ENCODE measurements at regions not wholly inside any gene's neighbourhood (a gene's known extent, or its start where the extent isn't known, plus 50 kb on each side); places are given as distances from the start of the nearest gene placed in this dataset.

GRCh38 chr10:20515654-20516053 is 381.5 kb downstream of the NEBL start:
- no peaks in the 10 kb centered on the region for H3K9me3 ChIP-seq
- TF ChIP-seq POLR2A (IDR thresholded peaks at IDR 0.05) = no peak
- TF ChIP-seq CTCF (IDR thresholded peaks at IDR 0.05) = no peak
- no peak overlapping the region for H3K27ac ChIP-seq
- ATAC-seq = no peak
- intact Hi-C loops (cut with DNase I) = no loop called here
- DNase-seq = no peak
- no peaks in the 10 kb centered on the region for H3K36me3 ChIP-seq
- WGBS (ENCODE audit: insufficient coverage, low coverage, low lambda C conversion rate, missing lambda C conversion rate) = 76% methylated on average over 3 of the region's 3 CpGs
- H3K27me3 ChIP-seq = no peaks in the 10 kb centered on the region
- H3K4me1 ChIP-seq = no peaks in the 10 kb centered on the region
- no peak overlapping the region for H3K4me3 ChIP-seq

- no peaks in the 10 kb centered on the region for H3K27me3 ChIP-seq
- ATAC-seq (no peak), DNase-seq (no peak)
- no peaks in the 10 kb centered on the region for H3K36me3 ChIP-seq
- H3K9me3 ChIP-seq = no peaks in the 10 kb centered on the region
- TF ChIP-seq CTCF (IDR thresholded peaks at IDR 0.05) = no peak
- TF ChIP-seq POLR2A (IDR thresholded peaks at IDR 0.05) = no peak
- WGBS (ENCODE audit: insufficient coverage, low coverage, low lambda C conversion rate, missing lambda C conversion rate) = 34% methylated on average over 8 of the region's 8 CpGs
- H3K4me3 ChIP-seq = no peak overlapping the region
- no peak overlapping the region for H3K27ac ChIP-seq
- intact Hi-C loops (cut with DNase I) = no loop called here
- no peaks in the 10 kb centered on the region for H3K4me1 ChIP-seq
Observed at GRCh38 chr10:20512631-20513030, 384.5 kb downstream of the NEBL start.

- ATAC-seq = no peak
- Histone ChIP-seq H3K36me3 (no peaks in the 10 kb centered on the region), H3K27ac (no peak overlapping the region), H3K4me3 (no peak overlapping the region), H3K27me3 (no peaks in the 10 kb centered on the region), H3K4me1 (no peaks in the 10 kb centered on the region), H3K9me3 (no peaks in the 10 kb centered on the region)
- intact Hi-C loops (cut with DNase I) = no loop called here
- DNase-seq = no peak
- TF ChIP-seq CTCF (IDR thresholded peaks at IDR 0.05) (no peak), POLR2A (IDR thresholded peaks at IDR 0.05) (no peak)
Observed at GRCh38 chr10:20508921-20509320, 388.2 kb downstream of the NEBL start.

- no peak for ATAC-seq
- Histone ChIP-seq H3K4me1 (no peaks in the 10 kb centered on the region), H3K4me3 (no peak overlapping the region), H3K36me3 (no peaks in the 10 kb centered on the region), H3K27ac (no peak overlapping the region), H3K9me3 (no peaks in the 10 kb centered on the region), H3K27me3 (no peaks in the 10 kb centered on the region)
- DNase-seq = no peak
- TF ChIP-seq POLR2A (IDR thresholded peaks at IDR 0.05) (no peak), CTCF (IDR thresholded peaks at IDR 0.05) (no peak)
- intact Hi-C loops (cut with DNase I) = no loop called here
- WGBS (ENCODE audit: insufficient coverage, low coverage, low lambda C conversion rate, missing lambda C conversion rate) = 43% methylated on average over 5 of the region's 5 CpGs
Observed at GRCh38 chr10:20502903-20503585, 394.1 kb downstream of the NEBL start.

GRCh38 chr10:20494474-20494873 is 402.6 kb downstream of the NEBL start:
- WGBS (ENCODE audit: insufficient coverage, low coverage, low lambda C conversion rate, missing lambda C conversion rate) = 55% methylated on average over 1 of the region's 1 CpG
- no peak overlapping the region for H3K27ac ChIP-seq
- no peaks in the 10 kb centered on the region for H3K4me1 ChIP-seq
- H3K27me3 ChIP-seq = no peaks in the 10 kb centered on the region
- H3K9me3 ChIP-seq = no peaks in the 10 kb centered on the region
- H3K36me3 ChIP-seq = no peaks in the 10 kb centered on the region
- TF ChIP-seq CTCF (IDR thresholded peaks at IDR 0.05) = no peak
- TF ChIP-seq POLR2A (IDR thresholded peaks at IDR 0.05) = no peak
- H3K4me3 ChIP-seq = no peak overlapping the region
- DNase-seq (no peak), ATAC-seq (no peak)
- intact Hi-C loops (cut with DNase I) = no loop called here

Measured in right lobe of liver (tissue), 6 donors.